Lower lobe of right lung (tissue), 2 donors: ENCODE measurements at regions not wholly inside any gene's neighbourhood (a gene's known extent, or its start where the extent isn't known, plus 50 kb on each side); places are given as distances from the start of the nearest gene placed in this dataset.
A peak's percentile ranks its signal among the peaks of the same experiment; 100 is the strongest.

Experiments used
- ATAC-seq, 2 donors: fragments of 200-7000 bp; cut with Tn5 transposase; one replicate each; pipeline ENCODE4 v1.9.1; 2020 to 2022; ENCODE audit warnings: mild to moderate bottlenecking in 2 of 2, moderate library complexity in 2 of 2
- DNase-seq: peaks from one replicate; pipeline ENCODE4 v3.0.0-alpha.2; 2020
- H3K27ac ChIP-seq: fragments of 200-600 bp; one replicate; pipeline ENCODE4 v1.8.0; 2022
- H3K27me3 ChIP-seq: fragments of 200-600 bp; one replicate; pipeline ENCODE4 v1.8.0; 2022; ENCODE audit warnings: low read depth
- H3K36me3 ChIP-seq: fragments of 200-600 bp; one replicate; pipeline ENCODE4 v1.8.0; 2022; ENCODE audit warnings: mild to moderate bottlenecking
- H3K4me1 ChIP-seq: fragments of 200-600 bp; one replicate; pipeline ENCODE4 v1.8.0; 2022
- H3K4me3 ChIP-seq: fragments of 200-600 bp; one replicate; pipeline ENCODE4 v1.8.0; 2022; ENCODE audit warnings: mild to moderate bottlenecking
- H3K9me3 ChIP-seq: fragments of 200-600 bp; one replicate; pipeline ENCODE4 v1.8.0; 2022
- intact Hi-C: fragments of 100-400 bp; cut with DNase I; formaldehyde crosslinking; loops from one replicate; pipeline ENCODE4 v1.11.0; 2022
- TF ChIP-seq, protein P1 (sequence below): fragments of 200-600 bp; IDR thresholded peaks from one replicate; pipeline ENCODE4 v1.8.0; 2022; ENCODE audit warnings: antibody characterized with exemption, mild to moderate bottlenecking
- donor health status: DM: no; HTN: yes; CAD: no; lungs with severe emphysema.

DNA sequence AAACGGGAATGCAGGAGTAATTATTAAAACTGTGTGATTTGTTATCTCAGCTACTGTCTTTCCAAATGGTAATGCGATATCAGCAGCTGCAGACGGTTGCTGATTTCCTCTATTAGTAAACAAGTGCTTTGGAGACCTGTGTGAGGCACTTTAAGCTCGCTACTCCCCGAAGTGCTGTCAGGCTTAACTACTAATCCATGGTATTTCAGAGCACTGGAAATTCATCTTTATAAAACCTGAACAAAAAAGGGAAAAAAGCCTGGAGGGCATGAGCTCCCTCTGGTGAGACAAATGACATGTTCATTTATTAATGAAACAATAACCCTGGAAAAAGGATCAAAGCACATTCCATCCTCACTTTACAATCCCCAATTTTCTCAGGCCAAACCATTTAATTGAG, 143.6 kb upstream of the OTX2 start:
- H3K27ac ChIP-seq: no peak overlapping the region
- ATAC-seq (no peak), DNase-seq (no peak)
- TF ChIP-seq, protein P1, sequence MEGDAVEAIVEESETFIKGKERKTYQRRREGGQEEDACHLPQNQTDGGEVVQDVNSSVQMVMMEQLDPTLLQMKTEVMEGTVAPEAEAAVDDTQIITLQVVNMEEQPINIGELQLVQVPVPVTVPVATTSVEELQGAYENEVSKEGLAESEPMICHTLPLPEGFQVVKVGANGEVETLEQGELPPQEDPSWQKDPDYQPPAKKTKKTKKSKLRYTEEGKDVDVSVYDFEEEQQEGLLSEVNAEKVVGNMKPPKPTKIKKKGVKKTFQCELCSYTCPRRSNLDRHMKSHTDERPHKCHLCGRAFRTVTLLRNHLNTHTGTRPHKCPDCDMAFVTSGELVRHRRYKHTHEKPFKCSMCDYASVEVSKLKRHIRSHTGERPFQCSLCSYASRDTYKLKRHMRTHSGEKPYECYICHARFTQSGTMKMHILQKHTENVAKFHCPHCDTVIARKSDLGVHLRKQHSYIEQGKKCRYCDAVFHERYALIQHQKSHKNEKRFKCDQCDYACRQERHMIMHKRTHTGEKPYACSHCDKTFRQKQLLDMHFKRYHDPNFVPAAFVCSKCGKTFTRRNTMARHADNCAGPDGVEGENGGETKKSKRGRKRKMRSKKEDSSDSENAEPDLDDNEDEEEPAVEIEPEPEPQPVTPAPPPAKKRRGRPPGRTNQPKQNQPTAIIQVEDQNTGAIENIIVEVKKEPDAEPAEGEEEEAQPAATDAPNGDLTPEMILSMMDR: no peak
- no peaks in the 10 kb centered on the region for H3K27me3 ChIP-seq
- no peaks in the 10 kb centered on the region for H3K9me3 ChIP-seq
- intact Hi-C loops: no loop called here
- H3K4me1 ChIP-seq: no peaks in the 10 kb centered on the region
- no peaks in the 10 kb centered on the region for H3K36me3 ChIP-seq
- H3K4me3 ChIP-seq: no peak overlapping the region

DNA sequence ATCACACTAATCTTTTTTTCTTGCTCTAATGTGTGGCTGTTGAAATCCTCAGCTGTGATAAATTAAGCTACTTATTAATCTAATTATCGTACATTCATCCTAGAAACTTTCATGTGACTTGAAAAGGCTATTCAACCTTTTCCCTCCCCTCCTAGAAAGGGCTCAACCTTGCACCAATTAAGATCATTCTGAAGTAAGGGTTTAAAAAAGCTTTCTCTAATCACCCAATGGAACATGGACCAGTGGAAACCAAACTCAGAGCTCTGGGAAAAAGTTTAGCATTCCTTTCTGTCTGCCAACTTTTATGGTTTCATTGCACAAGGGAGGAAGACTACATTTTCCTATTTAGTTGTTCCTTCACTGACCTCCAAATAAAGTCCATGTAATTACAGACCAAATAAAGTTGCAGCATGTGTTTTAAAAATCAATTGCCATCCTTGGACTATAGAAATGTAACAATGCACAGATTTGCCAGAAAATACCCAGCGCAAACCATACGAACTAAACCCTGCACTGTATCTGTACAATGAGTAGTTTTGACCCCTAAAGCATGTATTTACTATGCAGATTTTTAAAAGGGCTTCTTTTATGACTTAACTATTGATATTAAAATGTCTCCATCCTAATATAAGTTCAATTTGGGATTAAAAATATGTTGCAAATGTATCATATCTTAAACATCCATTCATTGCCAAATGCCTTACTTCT, 142.6 kb upstream of the OTX2 start:
- no peaks in the 10 kb centered on the region for H3K9me3 ChIP-seq
- ATAC-seq: no peak
- TF ChIP-seq, protein P1: no peak
- intact Hi-C loops: no loop called here
- DNase-seq: no peak
- no peaks in the 10 kb centered on the region for H3K27me3 ChIP-seq
- H3K27ac ChIP-seq: no peak overlapping the region
- no peaks in the 10 kb centered on the region for H3K4me1 ChIP-seq
- no peaks in the 10 kb centered on the region for H3K36me3 ChIP-seq
- H3K4me3 ChIP-seq: no peak overlapping the region

DNA sequence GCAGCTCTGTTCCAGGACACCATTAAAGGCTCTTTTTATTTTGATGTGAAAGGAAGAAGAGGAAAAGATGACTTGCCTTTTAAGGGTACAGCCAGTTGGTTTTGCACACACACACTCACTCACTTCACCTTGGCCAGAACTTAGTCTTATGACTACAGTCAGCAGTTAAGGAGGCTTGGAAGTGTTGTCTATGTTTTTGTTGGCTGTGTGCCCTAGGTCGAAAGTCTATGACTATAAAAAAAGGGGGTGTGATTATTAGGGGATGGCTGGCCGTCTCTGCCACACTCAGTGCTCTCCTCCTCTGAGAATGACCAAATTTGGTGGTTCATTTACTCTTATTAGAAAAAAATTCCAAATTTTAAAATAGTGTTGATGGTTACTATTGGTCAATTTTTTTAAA, 139.5 kb upstream of the OTX2 start:
- Histone ChIP-seq H3K4me3 (no peak overlapping the region), H3K9me3 (no peaks in the 10 kb centered on the region), H3K36me3 (no peaks in the 10 kb centered on the region), H3K27ac (no peak overlapping the region), H3K4me1 (no peaks in the 10 kb centered on the region), H3K27me3 (no peaks in the 10 kb centered on the region)
- TF ChIP-seq, protein P1: no peak
- DNase-seq (no peak), ATAC-seq (peak in 1 of 2 donors; percentile 53)
- intact Hi-C loops: no loop called here

DNA sequence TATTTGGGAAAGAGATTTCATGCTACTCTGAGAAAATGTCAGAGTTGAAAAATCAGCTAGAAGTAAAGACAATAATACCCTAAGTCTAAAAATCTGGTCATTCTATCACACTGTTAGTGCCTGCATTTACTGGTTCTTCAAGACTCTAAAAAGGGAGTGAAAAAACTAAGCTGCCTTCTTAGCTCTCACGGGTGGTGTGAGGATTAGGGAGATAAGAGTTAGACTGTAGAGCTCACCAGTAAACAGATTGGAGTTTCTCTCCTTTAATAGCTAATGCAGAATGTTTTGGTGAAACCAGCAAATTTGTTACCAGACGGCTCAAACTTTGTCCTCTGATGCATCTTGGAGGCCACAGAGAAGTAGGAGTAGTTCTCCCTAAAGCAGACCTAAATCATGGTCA, 135.0 kb upstream of the OTX2 start:
- TF ChIP-seq, protein P1: no peak
- DNase-seq (no peak), ATAC-seq (no peak)
- Histone ChIP-seq H3K4me3 (no peak overlapping the region), H3K27me3 (no peaks in the 10 kb centered on the region), H3K9me3 (no peaks in the 10 kb centered on the region), H3K4me1 (no peaks in the 10 kb centered on the region), H3K36me3 (no peaks in the 10 kb centered on the region), H3K27ac (no peak overlapping the region)
- intact Hi-C loops: no loop called here

DNA sequence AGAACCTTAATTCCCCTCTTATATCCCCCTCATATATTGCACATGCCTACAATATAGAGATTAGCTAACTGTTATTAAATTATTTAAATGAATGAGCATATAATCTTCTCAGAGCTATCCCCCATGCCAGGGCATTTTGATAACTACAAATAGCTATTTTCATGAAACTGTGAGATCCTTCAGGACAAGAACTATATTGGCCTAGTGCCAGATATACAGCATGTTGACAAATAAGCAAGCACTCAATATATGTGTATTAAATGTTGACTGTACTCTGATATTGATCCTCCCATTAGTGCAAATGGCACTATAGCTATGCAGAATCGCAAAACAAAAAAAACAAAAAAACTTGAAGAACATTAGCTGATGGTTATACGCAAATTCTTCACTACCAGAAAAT, 134.1 kb upstream of the OTX2 start:
- no peaks in the 10 kb centered on the region for H3K4me1 ChIP-seq
- H3K9me3 ChIP-seq: no peaks in the 10 kb centered on the region
- no peak overlapping the region for H3K4me3 ChIP-seq
- H3K36me3 ChIP-seq: no peaks in the 10 kb centered on the region
- no peaks in the 10 kb centered on the region for H3K27me3 ChIP-seq
- TF ChIP-seq, protein P1: no peak
- H3K27ac ChIP-seq: no peak overlapping the region
- intact Hi-C loops: no loop called here
- no peak for DNase-seq
- ATAC-seq: no peak
